Activated CD4-positive, alpha-beta T cell treated with anti-CD3 and anti-CD28 coated beads for 4 hours (primary cell): ENCODE measurements at regions not wholly inside any gene's neighbourhood (a gene's known extent, or its start where the extent isn't known, plus 50 kb on each side); places are given as distances from the start of the nearest gene placed in this dataset.

Experiments used
- DNase-seq, 2 donors: peaks; one replicate each; pipeline ENCODE4 v3.0.0-alpha.2; 2020

DNA sequence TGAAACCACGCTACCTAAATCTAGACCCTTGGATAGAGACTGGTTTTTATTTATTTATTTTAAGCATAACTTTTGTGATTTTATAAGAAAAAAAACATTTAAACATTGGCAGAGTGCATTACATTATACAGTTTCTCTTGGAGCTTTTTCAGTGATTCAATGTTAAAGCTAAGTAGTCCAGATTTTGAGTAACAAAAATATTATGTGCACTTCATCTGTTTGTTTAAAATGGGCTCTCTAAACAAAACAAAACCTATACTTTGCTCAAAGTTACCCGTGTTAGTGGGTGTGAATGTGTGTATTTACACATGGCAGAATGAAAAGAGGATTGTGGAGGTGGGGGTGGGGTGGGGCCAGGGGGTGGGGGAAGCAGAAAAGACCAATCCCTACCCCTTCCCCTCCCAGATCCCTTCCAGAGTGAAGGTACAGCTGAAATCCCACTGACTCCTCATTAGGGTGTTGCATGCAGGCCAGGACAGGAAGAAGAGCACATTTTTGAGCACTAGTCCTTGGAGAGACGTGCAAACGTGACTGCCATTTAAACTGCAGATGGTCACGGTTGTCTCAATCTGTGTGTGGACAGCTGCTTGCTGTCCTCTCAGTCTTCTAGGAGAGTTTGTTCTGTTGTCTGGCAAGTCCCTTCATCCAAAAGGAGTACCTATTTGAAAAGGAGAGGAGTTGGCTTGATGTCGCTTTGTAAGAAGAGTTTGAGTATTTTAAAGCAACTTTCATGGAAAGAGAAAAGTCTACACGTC, 303.0 kb downstream of the ICOS start:
- no peak for DNase-seq

DNA sequence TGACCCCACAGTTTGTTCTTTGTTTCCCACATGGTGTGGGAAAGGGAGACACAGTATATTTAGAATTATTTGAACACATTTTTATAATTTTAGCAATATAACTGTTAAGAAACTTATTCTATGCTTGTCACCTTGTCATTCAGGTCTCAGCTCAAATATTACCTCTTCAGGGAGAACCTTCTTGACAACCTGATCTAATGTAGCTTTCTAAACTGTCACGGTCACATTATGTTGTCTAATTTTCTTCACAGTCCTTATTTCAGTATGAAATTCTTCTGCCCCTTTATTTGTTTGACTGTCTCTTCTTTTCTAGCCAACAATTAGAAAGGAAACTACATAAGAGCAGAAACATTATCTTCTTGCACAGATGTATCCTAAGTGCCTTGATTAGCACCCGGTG, 304.3 kb upstream of the PARD3B start:
- no peak for DNase-seq

DNA sequence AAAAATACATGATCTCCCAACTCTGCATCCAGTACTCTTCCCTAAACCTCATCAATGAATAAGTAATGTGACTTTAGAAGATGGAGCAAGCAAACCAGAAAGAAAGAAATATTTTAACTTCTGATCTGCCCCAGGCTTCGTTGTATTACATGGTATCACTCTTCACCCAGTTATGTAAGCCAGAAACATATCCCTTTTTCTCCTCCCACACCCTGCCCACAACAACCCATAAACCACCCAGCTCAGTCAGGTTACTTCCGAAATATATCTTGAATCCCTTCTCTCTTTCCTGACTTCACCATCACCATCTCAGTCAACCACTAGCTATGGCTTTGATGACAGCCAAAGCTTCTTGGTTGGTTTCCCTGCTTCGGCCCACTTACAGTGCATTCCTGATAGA, 295.8 kb upstream of the PARD3B start:
- no peak for DNase-seq

DNA sequence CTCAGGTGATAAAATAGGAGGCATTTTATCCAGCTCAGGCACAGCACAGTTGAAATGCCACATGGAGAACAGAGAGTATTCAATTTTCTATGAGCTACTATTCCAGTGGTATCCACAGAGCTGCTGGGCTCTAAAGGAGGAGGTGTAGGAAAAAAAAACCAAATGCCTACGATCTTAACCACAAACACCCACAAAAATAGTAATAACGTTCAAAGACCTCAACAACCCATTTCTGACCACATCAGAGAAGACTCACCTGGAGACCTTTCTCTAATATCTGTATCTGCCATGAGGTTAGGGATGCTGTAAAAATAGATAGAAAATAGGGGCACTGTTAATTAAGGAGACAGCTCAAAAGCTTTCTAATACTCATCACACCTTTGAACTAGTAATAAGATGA, 294.6 kb upstream of the PARD3B start:
- DNase-seq: no peak

DNA sequence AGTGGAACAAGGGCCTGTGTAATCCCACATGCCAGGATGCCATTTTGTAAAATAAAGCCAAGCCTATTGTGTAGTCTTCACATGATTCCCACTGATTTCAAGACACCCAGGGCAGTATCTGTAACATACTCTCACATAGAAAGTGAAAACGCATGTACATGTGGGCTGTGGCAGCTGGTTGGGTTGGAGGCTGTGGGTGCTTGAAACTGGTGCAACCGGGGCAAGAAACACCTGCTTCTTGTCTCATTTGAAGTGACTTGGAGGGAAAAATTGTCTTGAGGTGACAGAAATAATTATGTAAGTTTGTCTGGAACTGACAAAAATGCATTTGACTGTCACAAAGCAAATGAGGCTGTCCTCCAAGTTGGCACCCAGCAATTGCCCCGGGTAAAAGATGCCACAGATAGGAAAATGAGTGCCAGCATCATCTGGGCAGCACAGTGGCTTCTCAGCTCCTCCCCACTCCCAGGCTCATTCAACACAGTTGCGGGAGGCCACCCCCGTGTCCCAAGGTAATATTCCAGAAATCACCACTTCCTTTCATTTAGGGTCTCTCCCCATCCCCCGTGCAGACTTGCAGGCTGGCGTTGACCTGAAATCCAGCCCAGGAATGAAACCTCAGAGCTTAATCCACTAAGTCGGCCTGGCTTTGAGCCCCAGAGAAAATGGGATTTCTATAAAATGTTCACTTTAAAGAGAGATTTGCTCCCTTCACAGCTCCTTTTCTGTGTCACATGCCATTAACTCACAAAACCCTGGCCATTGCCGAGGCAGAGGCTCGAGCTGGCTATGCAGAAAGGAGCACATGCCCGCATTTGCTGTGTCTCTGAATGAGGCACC, 293.9 kb upstream of the PARD3B start:
- DNase-seq: no peak

DNA sequence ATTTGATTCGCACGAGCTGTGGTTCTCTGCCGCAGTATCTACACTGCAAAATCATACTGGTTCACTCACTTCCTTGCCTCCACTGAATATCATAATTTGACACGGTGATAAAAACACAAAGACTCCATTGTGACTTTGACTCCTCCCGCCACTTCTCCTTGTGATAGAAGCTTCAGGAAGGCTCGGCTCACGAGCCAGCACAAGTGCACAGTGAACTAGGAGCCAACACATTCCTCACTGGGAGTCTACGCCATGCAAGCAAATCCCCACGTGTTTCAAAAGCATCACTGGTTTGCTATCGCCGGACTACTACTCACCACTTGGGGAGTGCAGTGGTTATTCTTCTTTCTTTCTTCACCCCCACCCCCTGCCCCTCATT, 293.3 kb upstream of the PARD3B start:
- no peak for DNase-seq

DNA sequence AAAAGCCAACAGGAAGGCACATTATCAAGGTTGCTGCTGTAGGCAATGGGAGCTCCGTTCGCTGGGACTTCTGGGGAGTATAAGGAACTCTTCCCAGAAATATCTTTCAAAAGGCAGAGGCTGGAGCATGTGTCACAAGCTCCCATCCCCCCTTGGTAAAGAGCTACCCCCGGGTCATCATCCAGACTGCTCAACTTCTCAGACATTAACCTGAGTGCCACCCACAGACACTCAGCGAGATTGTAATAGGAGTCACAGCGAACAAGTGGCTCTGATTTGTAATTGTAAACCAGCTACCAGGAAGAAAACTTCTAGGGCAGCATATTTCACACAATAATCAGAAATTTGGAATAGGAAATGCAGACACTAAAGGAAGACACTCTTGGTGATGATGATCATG, 290.2 kb upstream of the PARD3B start:
- DNase-seq: no peak

DNA sequence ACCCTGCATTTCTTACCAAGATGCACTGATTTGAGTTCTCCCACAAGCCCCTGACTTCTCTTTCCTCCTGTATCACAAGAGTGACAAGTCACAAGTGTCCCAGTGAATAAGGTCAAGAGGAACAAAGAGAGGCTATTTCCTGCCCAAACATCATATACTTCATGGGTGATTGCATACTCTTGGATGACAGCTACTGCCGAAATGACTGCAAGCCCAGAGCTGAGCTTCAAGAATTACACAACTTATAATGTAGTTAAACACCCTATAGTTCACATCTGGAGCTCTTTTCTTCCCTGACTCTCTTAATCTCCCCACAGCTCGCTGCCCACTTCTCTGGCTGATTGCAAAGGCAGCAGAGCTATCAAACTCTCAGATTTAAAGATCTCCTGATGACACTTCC, 289.7 kb upstream of the PARD3B start:
- no peak for DNase-seq

DNA sequence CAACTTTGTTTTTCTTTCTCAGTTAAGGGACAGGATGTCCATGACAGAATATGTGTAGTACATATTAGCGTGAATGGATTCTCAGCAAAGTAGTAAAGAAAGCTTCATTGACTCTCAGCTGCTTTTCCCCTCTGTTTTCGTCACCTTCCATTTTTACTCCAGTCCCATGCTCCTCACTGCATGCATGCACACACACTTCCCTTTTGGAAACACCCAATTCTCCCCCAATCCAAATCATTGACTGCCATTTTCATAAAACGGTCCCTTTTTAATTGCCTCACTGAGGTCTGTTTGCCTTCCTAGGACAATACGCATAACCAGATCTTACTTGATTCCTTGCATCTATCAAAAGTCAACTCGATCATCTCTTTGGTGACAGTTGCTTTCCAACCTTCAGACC, 287.5 kb upstream of the PARD3B start:
- no peak for DNase-seq

DNA sequence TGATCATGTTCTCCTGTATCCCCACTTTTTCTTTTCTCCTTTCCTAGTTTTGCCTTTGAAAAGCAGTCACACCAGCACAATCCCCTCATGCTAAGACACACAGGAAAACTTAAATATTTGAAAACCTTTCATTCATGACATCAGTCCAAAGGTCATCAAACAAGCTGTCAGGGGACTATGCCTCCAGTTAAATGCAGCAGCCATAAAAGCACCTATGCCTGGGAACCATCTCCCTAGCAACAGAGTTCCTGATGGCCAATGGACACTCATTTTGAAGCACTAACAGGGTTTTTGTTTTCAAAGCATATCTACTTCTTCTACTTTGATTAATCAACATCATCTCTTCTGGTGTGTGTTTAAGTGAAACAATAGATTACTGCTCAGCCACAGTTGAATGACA, 286.4 kb upstream of the PARD3B start:
- DNase-seq: no peak

DNA sequence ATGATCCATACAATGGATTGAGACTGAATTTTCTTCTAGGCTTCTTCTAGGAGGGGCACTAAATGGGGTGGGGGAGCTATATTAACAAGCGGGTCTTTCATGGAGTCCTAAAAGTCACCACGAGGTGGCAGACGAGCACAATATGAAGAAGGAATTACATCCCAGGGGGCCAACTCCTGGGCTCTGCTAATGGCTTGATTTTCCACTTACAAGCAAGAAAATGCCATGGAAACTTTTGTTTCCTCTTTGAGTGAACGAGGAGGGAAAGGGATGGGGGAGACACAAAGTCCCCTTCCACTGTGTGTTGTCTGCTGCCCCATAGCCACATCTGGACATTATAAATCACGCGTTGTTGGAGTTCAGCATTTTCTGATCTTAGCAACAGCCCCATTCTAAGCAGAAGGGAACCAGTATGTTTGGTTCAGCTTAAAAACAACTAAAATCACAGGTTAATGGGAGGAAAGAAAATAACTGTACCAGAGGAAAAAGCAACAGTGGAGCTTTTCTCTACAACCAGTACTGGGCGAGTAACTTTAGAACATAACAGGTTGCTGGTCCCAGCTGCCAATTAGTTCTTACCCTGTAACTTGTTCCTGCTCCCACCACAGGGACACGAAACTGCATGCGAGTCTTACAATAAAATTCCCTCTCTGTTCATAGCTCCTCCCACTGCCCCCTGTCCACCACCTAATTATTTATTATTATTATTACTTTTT, 285.0 kb upstream of the PARD3B start:
- peak; percentile 24 to 36 for DNase-seq

DNA sequence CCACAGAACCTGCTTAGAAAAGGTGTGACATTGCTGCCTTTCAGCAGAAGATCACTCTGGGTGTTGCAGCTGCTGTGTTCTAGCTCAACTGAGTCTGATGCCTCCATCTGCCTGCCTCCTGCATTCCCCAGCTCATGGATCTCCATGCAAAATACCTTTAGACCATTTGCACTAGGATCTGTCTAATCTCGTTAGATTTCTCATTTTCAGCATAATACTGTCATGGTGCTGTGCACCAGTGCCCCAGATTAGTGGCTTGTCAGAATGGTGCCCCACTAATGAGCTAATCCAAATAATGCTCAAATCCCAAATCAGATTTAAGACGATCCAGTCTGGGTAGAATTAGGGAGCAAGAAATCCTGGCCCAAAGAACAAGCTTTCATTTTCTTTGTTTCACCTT, 284.4 kb upstream of the PARD3B start:
- DNase-seq: no peak

DNA sequence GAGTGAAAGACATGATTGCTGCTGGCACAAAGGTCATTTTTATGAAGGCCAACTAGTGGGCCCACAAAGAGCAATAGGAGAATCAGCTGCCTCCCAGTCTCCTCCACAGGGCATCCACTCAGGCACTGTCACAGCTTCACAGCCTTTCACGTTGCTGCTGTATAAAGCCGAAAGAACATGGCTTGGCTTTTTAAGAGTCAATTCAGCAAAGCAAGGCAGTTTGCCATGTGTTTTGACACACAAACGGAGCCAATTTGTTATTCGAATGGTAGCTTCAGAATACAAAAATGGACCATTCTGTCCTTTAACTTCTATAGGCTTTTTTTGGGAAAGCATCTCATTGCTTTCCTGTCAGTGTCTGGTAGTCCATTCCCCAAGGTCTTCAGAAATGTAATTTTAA, 283.4 kb upstream of the PARD3B start:
- no peak for DNase-seq

DNA sequence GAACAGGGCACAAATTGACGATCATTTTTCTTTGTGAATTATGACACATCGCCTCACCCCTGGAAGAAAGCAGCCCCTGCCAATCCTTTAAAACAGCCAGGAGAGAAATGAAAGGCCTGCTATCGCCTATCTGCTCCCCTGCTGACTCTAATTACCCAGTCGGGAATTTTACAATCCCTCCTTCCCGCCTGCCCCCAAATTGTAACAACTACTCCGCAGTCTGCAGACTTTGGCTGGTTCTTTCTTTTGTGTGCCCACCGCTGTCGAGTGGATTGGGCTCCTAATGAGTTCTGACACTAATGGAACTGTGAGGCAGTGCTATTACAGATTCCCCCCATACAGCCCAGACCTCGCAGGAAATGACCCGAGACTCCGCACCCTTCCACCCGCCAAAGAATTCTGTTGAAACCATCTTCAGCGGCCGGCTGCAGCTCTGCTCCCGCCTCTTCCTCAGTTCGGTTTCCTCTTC, 281.2 kb upstream of the PARD3B start:
- no peak for DNase-seq

DNA sequence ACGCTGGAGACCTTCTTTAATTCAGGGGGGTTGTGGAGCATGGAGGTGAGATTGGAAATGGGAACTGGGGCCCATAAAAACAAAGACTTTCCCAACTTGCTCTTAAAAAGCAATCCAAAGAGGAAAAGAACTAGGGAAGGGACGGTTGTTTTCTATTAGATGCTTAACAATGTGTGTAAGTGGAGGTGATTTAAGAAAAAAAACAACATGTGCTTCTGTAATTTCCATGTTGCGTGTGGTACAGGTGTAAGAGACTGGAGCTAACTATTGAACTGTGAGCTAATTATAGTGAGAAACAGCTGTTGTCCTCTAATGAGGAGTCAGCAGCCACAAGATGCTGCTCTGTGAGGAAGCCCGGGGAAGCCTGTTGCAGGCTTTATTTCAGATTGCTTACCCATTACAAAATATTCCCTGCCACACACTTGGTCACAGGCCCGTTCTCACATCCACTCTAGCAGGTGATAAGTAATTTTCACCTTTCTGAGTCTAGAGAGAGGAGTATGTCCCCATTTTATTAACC, 280.6 kb upstream of the PARD3B start:
- no peak for DNase-seq

DNA sequence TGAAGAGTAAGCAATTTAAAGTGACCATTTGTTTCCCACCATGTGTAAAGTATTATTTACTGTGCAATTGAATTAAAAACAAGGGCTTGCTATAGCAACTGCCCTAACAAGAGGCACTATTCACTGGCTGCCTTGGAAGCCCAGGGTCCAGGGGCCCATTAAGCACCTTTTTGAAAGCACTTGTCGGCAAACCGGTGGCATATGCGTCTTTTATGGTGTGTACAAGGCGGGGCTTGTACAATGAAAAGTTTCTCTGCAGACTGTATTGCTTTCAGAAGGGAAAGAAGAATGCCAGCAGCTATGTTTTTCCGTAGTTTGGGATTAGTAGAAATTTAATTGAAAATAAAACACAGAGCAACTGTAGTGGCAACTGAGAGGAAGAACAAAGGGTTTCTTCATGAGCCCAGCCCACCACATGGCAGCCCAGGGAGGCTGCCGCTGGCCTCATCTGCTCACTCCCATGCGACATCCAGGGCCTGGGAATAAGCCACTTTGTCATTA, 279.5 kb upstream of the PARD3B start:
- DNase-seq: no peak

DNA sequence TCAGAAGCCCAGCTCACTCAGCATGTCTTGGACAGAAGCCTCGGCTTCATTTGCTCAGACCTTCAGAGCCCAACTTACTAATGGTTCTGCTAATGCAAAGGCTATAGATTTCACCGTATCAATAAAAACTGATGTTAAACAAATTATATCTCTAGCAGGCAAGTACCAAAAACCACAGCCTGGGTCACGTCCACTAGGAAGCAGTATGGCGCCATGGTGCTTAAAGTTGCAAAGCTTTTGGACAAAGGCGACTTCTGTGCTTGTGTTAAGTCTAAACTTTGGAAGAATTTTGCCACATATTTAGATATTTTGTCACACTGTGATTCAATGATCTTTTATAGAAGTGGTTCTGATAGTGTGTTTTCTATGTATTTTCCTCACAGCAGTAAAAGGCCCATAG, 276.8 kb upstream of the PARD3B start:
- no peak for DNase-seq

DNA sequence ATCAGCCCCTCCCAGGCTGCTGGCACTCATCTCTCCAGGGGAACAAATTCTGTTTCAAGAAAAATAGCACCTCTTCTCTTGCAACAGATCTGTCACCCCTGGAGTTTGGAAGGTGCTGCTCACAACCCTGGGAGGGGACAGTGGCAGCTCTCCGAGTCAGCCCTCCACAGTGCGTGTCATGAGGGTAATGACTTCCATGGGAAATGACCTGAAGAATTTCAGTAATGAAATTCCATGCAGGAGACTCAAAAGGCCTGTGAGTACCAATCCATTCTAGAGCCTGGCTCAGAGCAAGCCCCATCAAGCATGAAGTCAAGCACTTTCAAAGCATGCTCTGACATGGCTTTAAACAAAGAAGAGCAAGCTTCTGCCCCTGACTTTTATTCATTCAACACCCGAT, 276.3 kb upstream of the PARD3B start:
- DNase-seq: no peak

DNA sequence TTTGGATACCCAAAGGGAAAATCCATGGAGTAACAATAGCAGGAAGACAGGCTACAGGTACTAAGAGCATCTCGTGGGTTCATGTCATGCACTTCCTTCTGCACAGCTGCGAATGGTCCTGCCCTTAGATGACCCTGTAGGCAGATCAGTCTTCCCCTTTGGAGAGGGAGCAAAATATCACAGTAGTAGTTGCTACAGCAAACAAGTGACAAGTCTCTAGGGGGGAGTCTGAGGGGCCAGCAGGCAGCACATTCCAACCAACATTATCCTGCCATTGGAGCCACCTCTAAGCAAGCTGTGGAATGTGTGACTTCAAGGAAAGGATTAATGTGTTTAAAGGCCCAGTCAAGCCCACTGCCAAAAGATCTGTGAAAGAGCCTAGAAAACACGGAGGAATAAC, 273.2 kb upstream of the PARD3B start:
- no peak for DNase-seq

DNA sequence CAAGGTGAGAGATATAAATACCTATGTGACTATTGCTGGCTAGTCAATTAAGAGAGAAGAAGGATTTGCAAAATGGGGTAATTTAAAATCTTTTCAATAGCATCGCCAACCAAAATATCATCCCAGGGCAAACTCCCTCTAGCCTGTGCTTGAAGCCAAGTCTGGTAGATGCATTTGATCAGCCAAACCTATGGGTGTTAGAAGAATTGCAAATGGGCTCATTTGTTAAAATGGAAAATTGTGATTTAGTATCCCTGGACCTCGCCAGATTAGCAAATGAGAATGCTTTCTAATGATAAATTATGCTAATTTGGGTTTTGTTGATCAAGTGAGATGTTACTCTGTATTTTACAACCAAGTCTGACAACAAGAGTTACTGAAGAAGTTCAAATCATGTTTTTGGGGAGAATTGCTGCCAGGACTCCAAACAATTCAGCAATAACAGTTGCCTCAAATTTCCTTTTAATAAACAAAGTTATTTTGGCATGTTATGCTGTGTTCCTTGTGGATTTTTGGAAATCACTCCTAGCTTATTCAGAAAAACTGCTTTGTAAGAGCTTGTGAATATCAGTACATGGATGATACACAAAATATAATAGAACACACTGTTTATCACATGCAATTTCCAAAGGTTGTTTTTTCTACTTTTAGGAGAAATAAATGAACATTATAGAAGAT, 272.5 kb upstream of the PARD3B start:
- no peak for DNase-seq

DNA sequence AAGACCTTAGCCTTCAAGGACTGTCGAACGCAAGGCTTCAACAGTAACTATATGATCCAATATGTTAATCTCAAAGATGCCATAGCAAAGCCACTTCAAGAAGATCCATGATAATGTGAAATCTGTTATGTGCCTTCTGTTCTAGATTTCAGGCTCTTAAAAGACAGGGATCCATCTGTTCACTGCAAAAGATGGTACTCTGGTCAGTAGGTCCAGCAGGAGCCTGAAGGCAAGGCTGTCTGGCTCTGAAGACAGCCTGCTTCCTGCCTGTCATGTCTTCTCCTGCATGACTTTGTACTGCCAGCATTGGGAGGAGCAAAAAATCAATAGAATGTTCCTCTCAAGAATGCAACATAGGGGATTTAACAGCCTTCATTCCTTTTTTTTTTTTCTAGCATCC, 270.8 kb upstream of the PARD3B start:
- DNase-seq: no peak

DNA sequence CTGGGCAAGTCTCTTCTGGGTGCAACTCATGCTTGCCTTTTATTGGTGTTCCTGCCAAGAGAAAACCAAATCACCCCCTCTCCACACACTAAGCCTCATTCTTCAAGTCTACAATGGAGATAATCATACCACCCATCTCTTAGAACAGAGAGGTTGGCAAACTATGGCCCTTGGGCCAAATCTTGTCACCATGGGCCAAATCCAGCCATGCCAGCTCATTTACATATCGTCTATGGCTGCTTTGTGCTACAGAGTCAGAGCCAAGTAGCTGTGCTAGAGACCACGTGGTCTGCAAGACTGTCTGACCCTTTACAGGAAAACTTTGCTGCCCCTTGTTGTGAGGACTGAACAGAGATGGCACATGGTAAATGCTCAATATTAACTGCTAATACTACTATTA, 270.3 kb upstream of the PARD3B start:
- no peak for DNase-seq

DNA sequence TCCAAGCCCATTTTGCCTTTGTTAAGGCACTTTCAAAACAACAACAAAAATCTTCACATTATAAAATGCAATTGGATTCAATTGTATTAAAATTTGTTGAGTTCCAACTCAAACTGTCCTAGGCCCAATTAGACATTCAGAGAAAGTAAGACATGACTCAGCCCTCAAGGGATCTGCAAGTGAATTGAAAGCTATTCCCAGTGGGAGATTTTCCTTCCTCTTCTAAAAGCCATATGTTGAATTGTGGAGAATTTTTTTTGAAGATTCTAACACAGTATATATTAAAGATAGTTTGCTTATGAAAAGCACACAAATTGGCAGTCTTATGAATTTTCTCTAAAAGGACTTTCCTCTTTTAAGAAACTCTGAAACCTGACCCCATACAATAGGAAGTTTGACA, 268.0 kb upstream of the PARD3B start:
- no peak for DNase-seq
